Loucy (cell line): ENCODE measurements at regions not wholly inside any gene's neighbourhood (a gene's known extent, or its start where the extent isn't known, plus 50 kb on each side); places are given as distances from the start of the nearest gene placed in this dataset.

Experiments
- H2AFZ ChIP-seq: fragments of 200-600 bp; sonication (generic); 2 replicates; pipeline ENCODE4 v1.6.0; 2016; ENCODE audit warnings: antibody characterized with exemption, mild to moderate bottlenecking, low read length, moderate library complexity
- H3F3A ChIP-seq: fragments of 200-600 bp; 2 replicates; pipeline ENCODE4 v1.6.0; 2016; ENCODE audit warnings: antibody characterized with exemption, low read depth, mild to moderate bottlenecking
- H3K27me3 ChIP-seq: fragments of 200-600 bp; sonication (generic); 2 replicates; pipeline ENCODE4 v1.6.1; 2014; ENCODE audit warnings: low read length, mild to moderate bottlenecking; ENCODE audit not compliant: insufficient read depth, poor library complexity, severe bottlenecking
- H3K36me3 ChIP-seq: fragments of 200-600 bp; sonication (generic); 2 replicates; pipeline ENCODE4 v1.6.1; 2016; ENCODE audit warnings: low read length; ENCODE audit not compliant: insufficient read depth
- H3K4me1 ChIP-seq: fragments of 200-600 bp; sonication (generic); 2 replicates; pipeline ENCODE4 v1.5.1; 2014; ENCODE audit warnings: low read length, mild to moderate bottlenecking; ENCODE audit not compliant: insufficient read depth, poor library complexity, severe bottlenecking
- H3K4me2 ChIP-seq: fragments of 200-600 bp; sonication (generic); 2 replicates; pipeline ENCODE4 v1.6.0; 2014; ENCODE audit warnings: antibody characterized with exemption, low read length, low read depth, mild to moderate bottlenecking; ENCODE audit not compliant: poor library complexity, severe bottlenecking
- H3K4me3 ChIP-seq: fragments of 200-600 bp; sonication (generic); 2 replicates; pipeline ENCODE4 v1.5.1; 2014; ENCODE audit warnings: low read length, mild to moderate bottlenecking, mixed read lengths; ENCODE audit not compliant: poor library complexity, severe bottlenecking
- H3K79me2 ChIP-seq: fragments of 200-600 bp; sonication (generic); 2 replicates; pipeline ENCODE4 v1.6.1; 2014; ENCODE audit warnings: low read length; ENCODE audit not compliant: insufficient read depth
- H3K9ac ChIP-seq: fragments of 200-600 bp; sonication (generic); 2 replicates; pipeline ENCODE4 v1.6.0; 2014; ENCODE audit warnings: mild to moderate bottlenecking, low read depth, low read length, moderate library complexity; ENCODE audit not compliant: poor library complexity, severe bottlenecking
- H3K9me2 ChIP-seq: fragments of 200-600 bp; sonication (generic); replicated peaks from 2 replicates; pipeline ENCODE4 v1.6.1; 2016; ENCODE audit warnings: low read depth, low read length, mixed read lengths
- H3K9me3 ChIP-seq: fragments of 200-600 bp; sonication (generic); 2 replicates; pipeline ENCODE4 v1.6.1; 2014; ENCODE audit warnings: mild to moderate bottlenecking, antibody characterized with exemption, low read length, low read depth; ENCODE audit not compliant: insufficient read depth
- H4K20me1 ChIP-seq: fragments of 200-600 bp; sonication (generic); 2 replicates; pipeline ENCODE4 v1.6.0; 2014; ENCODE audit warnings: antibody characterized with exemption, low read length, mild to moderate bottlenecking; ENCODE audit not compliant: insufficient read depth, poor library complexity, severe bottlenecking
- EZH2phosphoT487 ChIP-seq: fragments of 200-600 bp; IDR thresholded peaks from 2 replicates; pipeline ENCODE4 v1.6.1; 2018; ENCODE audit warnings: antibody characterized with exemption, mild to moderate bottlenecking, moderate library complexity, borderline replicate concordance
- TF ChIP-seq, protein P1 (sequence below): fragments of 200-600 bp; sonication (generic); conservative IDR thresholded peaks from 2 replicates; pipeline ENCODE4 v1.5.1; 2014; ENCODE audit warnings: mild to moderate bottlenecking, antibody characterized with exemption, low read length

DNA sequence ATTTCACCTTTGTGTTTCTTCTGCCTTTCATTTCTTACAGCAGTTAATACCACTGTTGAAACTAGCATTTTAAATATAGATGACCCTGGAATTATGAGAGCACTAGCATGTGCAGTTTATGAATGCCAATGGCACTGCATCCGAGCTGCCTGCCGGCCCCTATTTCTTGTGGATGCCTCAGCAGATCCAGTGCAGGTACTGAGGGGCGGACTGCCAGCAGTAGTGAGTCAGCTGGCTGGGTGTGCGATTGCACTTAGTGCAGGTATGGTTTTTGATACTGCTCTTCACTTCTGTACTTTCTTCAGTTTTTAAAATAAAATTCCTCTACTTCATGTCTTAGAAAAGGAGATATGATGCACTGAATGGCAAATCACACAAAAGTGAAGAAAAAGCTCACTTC lies 453.0 kb downstream of the DIPK2A start:
- Histone ChIP-seq H4K20me1 (no peaks in the 10 kb centered on the region), H3K9ac (no peak overlapping the region), H3F3A (no peaks in the 10 kb centered on the region), H2AFZ (no peak overlapping the region), H3K9me3 (no peaks in the 10 kb centered on the region), H3K27me3 (no peaks in the 10 kb centered on the region), H3K4me2 (no peak overlapping the region), H3K4me1 (no peaks in the 10 kb centered on the region), H3K79me2 (no peaks in the 10 kb centered on the region), H3K4me3 (no peak overlapping the region), H3K9me2 (no peaks in the 10 kb centered on the region), H3K36me3 (no peaks in the 10 kb centered on the region)
- TF ChIP-seq, protein P1, sequence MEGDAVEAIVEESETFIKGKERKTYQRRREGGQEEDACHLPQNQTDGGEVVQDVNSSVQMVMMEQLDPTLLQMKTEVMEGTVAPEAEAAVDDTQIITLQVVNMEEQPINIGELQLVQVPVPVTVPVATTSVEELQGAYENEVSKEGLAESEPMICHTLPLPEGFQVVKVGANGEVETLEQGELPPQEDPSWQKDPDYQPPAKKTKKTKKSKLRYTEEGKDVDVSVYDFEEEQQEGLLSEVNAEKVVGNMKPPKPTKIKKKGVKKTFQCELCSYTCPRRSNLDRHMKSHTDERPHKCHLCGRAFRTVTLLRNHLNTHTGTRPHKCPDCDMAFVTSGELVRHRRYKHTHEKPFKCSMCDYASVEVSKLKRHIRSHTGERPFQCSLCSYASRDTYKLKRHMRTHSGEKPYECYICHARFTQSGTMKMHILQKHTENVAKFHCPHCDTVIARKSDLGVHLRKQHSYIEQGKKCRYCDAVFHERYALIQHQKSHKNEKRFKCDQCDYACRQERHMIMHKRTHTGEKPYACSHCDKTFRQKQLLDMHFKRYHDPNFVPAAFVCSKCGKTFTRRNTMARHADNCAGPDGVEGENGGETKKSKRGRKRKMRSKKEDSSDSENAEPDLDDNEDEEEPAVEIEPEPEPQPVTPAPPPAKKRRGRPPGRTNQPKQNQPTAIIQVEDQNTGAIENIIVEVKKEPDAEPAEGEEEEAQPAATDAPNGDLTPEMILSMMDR = no peak
- no peak for TF ChIP-seq EZH2phosphoT487

DNA sequence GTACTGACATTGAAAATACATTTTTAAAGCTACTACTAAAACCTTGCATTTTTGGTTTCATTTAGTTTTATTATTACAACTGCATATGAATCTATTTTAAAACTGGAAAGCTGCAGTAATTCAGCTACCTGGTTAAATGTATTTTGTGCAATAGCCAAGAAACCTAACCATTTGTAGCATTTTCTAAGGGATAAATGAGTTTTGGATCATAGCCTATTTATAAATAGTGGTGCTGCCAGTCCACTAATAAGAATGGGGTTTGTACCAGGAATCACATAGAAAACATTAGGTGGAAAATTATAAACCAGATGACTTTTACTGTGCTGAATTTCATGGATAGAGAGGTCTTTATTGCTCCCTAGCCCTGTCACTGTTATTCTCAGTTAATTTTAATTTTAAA lies 454.7 kb downstream of the DIPK2A start:
- TF ChIP-seq EZH2phosphoT487 = no peak
- TF ChIP-seq, protein P1 = no peak
- Histone ChIP-seq H3K9ac (no peak overlapping the region), H3K27me3 (no peaks in the 10 kb centered on the region), H3K4me2 (no peak overlapping the region), H3K4me1 (no peaks in the 10 kb centered on the region), H3K4me3 (no peak overlapping the region), H3K9me2 (no peaks in the 10 kb centered on the region), H3K36me3 (no peaks in the 10 kb centered on the region), H3K79me2 (no peaks in the 10 kb centered on the region), H2AFZ (no peak overlapping the region), H3K9me3 (no peaks in the 10 kb centered on the region), H3F3A (no peaks in the 10 kb centered on the region), H4K20me1 (no peaks in the 10 kb centered on the region)

DNA sequence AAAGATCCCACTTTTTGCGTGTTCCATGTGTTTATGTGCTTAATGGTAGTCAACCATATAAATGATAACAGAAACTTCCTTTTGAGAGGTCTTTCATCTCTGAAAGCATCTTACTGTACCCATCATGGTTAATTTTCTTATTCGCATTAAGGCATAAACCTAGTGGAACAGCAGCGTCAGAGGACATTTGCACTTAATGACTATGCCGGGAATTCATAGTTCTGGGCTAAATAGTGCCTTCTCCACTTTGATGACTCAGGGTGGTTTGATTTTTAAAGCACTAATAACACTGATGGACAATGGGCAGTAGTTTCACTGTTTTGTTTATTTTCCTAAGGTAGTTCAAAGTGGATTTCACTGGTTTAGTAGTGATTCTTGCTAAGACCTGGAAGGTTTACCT lies 455.3 kb downstream of the DIPK2A start:
- Histone ChIP-seq H3K9ac (no peak overlapping the region), H2AFZ (no peak overlapping the region), H3K9me2 (no peaks in the 10 kb centered on the region), H3K27me3 (no peaks in the 10 kb centered on the region), H3K79me2 (no peaks in the 10 kb centered on the region), H3K36me3 (no peaks in the 10 kb centered on the region), H3F3A (no peaks in the 10 kb centered on the region), H4K20me1 (no peaks in the 10 kb centered on the region), H3K4me3 (no peak overlapping the region), H3K4me2 (no peak overlapping the region), H3K9me3 (no peaks in the 10 kb centered on the region), H3K4me1 (no peaks in the 10 kb centered on the region)
- TF ChIP-seq EZH2phosphoT487 = no peak
- TF ChIP-seq, protein P1 = no peak
